Stomach (tissue), 8 donors: ENCODE measurements at regions not wholly inside any gene's neighbourhood (a gene's known extent, or its start where the extent isn't known, plus 50 kb on each side); places are given as distances from the start of the nearest gene placed in this dataset.

Experiments
- DNase-seq, 2 donors: peaks; one replicate each; pipeline versions ENCODE4 v3.0.0 to v3.0.0-alpha.2; 2013 to 2019
- H3K27ac ChIP-seq, 5 donors: fragments of 200-600 bp in 4 of 5; sonication (generic) in 4 of 5; one replicate each; pipeline ENCODE4 v1.5.1; 2013 to 2019; ENCODE audit warnings: mild to moderate bottlenecking in 1 of 5, moderate library complexity in 1 of 5
- H3K27me3 ChIP-seq, 3 donors: fragments of 200-600 bp; sonication (generic); one replicate each; pipeline ENCODE4 v1.5.1; 2017 to 2019; ENCODE audit warnings: mixed run types in 1 of 3
- H3K36me3 ChIP-seq, 4 donors: fragments of 200-600 bp; sonication (generic); 1 replicate in 3 of 4; 2 replicates in 1 of 4; pipeline ENCODE4 v1.5.1; 2016 to 2019
- H3K4me1 ChIP-seq, 4 donors: fragments of 200-600 bp; sonication (generic); one replicate each; pipeline ENCODE4 v1.5.1; 2016 to 2019
- H3K4me3 ChIP-seq, 4 donors: fragments of 200-600 bp; sonication (generic) in 3 of 4; one replicate each; pipeline ENCODE4 v1.5.1; 2016 to 2019; ENCODE audit warnings: mild to moderate bottlenecking in 1 of 4
- H3K9me3 ChIP-seq, 4 donors: fragments of 200-600 bp; sonication (generic); one replicate each; pipeline ENCODE4 v1.5.1; 2016 to 2019
- EP300 ChIP-seq: sonication (generic); formaldehyde crosslinking; IDR thresholded peaks from one replicate; pipeline ENCODE4 v1.6.1; 2017; ENCODE audit warnings: antibody characterized with exemption
- POLR2A ChIP-seq, 4 donors: fragments of 450-650 bp; IDR thresholded peaks; one replicate each; pipeline ENCODE4 v1.6.1; 2016; ENCODE audit warnings: antibody characterized with exemption in 4 of 4, control low read depth in 2 of 4, mild to moderate bottlenecking in 1 of 4, moderate library complexity in 1 of 4
- POLR2AphosphoS5 ChIP-seq, 3 donors: sonication (generic); formaldehyde crosslinking; IDR thresholded peaks; one replicate each; pipeline ENCODE4 v1.6.1; 2016; ENCODE audit warnings: antibody characterized with exemption in 3 of 3
- WGBS, 5 donors: extraction: QIAGEN DNeasy Blood & Tissue Kit in 3 of 5; methylation state at CpG; one replicate each; pipeline versions ENCODE4 v1.1.5 to v1.1.7; 2013 to 2018; 5-methylcytosine and 5-hydroxymethylcytosine counted together
- intact Hi-C: fragments of 100-400 bp; cut with DNase I; formaldehyde crosslinking; loops from one replicate; pipeline ENCODE4 v1.15.1; 2023; ENCODE audit warnings: low total_unique reads
- TF ChIP-seq, protein P1 (sequence below), 7 experiments: fragments of 450-650 bp in 4 of 7; fragments of 200-600 bp in 3 of 7; sonication (generic) in 3 of 7; IDR thresholded peaks; one replicate each; pipeline ENCODE4 v1.5.1; 2016 to 2019; ENCODE audit warnings: antibody characterized with exemption in 7 of 7, control low read depth in 2 of 7, mild to moderate bottlenecking in 1 of 7
- donor health status: healthy with polysubstance abuse.
- donor health status: Bipolar disorder and iron deficiency.
- donor health status: healthy.

- Histone ChIP-seq H3K27ac (no peak overlapping the region), H3K4me3 (no peak overlapping the region), H3K4me1 (no peaks in the 10 kb centered on the region), H3K27me3 (no peaks in the 10 kb centered on the region), H3K36me3 (no peaks in the 10 kb centered on the region), H3K9me3 (no peaks in the 10 kb centered on the region)
- TF ChIP-seq, protein P1, sequence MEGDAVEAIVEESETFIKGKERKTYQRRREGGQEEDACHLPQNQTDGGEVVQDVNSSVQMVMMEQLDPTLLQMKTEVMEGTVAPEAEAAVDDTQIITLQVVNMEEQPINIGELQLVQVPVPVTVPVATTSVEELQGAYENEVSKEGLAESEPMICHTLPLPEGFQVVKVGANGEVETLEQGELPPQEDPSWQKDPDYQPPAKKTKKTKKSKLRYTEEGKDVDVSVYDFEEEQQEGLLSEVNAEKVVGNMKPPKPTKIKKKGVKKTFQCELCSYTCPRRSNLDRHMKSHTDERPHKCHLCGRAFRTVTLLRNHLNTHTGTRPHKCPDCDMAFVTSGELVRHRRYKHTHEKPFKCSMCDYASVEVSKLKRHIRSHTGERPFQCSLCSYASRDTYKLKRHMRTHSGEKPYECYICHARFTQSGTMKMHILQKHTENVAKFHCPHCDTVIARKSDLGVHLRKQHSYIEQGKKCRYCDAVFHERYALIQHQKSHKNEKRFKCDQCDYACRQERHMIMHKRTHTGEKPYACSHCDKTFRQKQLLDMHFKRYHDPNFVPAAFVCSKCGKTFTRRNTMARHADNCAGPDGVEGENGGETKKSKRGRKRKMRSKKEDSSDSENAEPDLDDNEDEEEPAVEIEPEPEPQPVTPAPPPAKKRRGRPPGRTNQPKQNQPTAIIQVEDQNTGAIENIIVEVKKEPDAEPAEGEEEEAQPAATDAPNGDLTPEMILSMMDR (IDR thresholded peaks at IDR 0.05) = no peak
- TF ChIP-seq EP300 (no peak), POLR2AphosphoS5 (IDR thresholded peaks at IDR 0.05) (no peak), POLR2A (IDR thresholded peaks at IDR 0.05) (no peak)
- intact Hi-C loops = no loop called here
- DNase-seq = no peak
- WGBS, 5 donors = 68 to 77% (median 71%) methylated on average over 2 of the region's 2 CpGs
These were observed 480.7 kb upstream of the THBS1 start for GRCh38 chr15:39100106-39100660.

GRCh38 chr15:39102431-39102830 is 478.4 kb upstream of the THBS1 start:
- TF ChIP-seq POLR2AphosphoS5 (IDR thresholded peaks at IDR 0.05) (no peak), POLR2A (IDR thresholded peaks at IDR 0.05) (no peak)
- 85 to 93% (median 89%) methylated on average over 1 of the region's 1 CpG for WGBS, 5 donors
- no peak for DNase-seq
- no peaks in the 10 kb centered on the region for H3K27me3 ChIP-seq
- intact Hi-C loops = no loop called here
- no peaks in the 10 kb centered on the region for H3K36me3 ChIP-seq
- no peak overlapping the region for H3K4me3 ChIP-seq
- H3K9me3 ChIP-seq = no peaks in the 10 kb centered on the region
- H3K27ac ChIP-seq = no peak overlapping the region
- H3K4me1 ChIP-seq = no peaks in the 10 kb centered on the region

- H3K9me3 ChIP-seq = no peaks in the 10 kb centered on the region
- WGBS, 5 donors = 80 to 85% (median 82%) methylated on average over 5 of the region's 5 CpGs
- H3K4me1 ChIP-seq = no peaks in the 10 kb centered on the region
- H3K36me3 ChIP-seq = no peaks in the 10 kb centered on the region
- H3K4me3 ChIP-seq = no peak overlapping the region
- no peak for DNase-seq
- TF ChIP-seq POLR2A (IDR thresholded peaks at IDR 0.05) = no peak
- TF ChIP-seq EP300 = no peak
- TF ChIP-seq, protein P1 (IDR thresholded peaks at IDR 0.05) = no peak
- no peak for TF ChIP-seq POLR2AphosphoS5 (IDR thresholded peaks at IDR 0.05)
- intact Hi-C loops = no loop called here
- H3K27ac ChIP-seq = no peak overlapping the region
- H3K27me3 ChIP-seq = no peaks in the 10 kb centered on the region
These were observed 473.9 kb upstream of the THBS1 start for GRCh38 chr15:39106950-39107349.

DNA sequence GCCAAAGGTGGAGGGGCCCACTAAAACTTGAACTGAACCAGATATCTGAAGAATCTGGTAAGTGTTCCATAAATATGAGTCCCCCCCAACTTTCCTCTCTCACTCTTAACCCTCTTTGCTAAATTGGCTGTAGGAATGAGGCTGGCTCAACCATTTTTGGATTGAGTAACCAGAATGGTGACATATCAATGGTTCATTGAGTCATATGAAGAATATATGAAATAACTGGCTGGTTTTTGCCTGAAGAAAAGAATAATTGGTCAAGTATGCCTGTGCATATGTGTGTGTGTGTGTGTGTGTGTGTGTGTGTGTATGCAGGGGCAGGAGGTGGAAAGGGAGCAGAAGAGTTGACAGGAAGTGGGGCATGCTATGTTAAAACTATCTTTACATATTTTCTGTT is 472.9 kb upstream of the THBS1 start:
- H3K4me1 ChIP-seq = no peaks in the 10 kb centered on the region
- H3K9me3 ChIP-seq = no peaks in the 10 kb centered on the region
- H3K36me3 ChIP-seq = no peaks in the 10 kb centered on the region
- no peak for TF ChIP-seq POLR2AphosphoS5 (IDR thresholded peaks at IDR 0.05)
- TF ChIP-seq, protein P1 (IDR thresholded peaks at IDR 0.05) = no peak
- TF ChIP-seq EP300 = no peak
- TF ChIP-seq POLR2A (IDR thresholded peaks at IDR 0.05) = no peak
- H3K4me3 ChIP-seq = no peak overlapping the region
- intact Hi-C loops = no loop called here
- H3K27me3 ChIP-seq = no peaks in the 10 kb centered on the region
- H3K27ac ChIP-seq = no peak overlapping the region
- DNase-seq = no peak

- H3K36me3 ChIP-seq = no peaks in the 10 kb centered on the region
- H3K4me1 ChIP-seq = no peaks in the 10 kb centered on the region
- intact Hi-C loops = no loop called here
- no peak for DNase-seq
- TF ChIP-seq EP300 (no peak), POLR2A (IDR thresholded peaks at IDR 0.05) (no peak), POLR2AphosphoS5 (IDR thresholded peaks at IDR 0.05) (no peak)
- TF ChIP-seq, protein P1 (IDR thresholded peaks at IDR 0.05) = no peak
- H3K4me3 ChIP-seq = no peak overlapping the region
- no peaks in the 10 kb centered on the region for H3K27me3 ChIP-seq
- H3K27ac ChIP-seq = no peak overlapping the region
- H3K9me3 ChIP-seq = peaks cover 0 to 7% (median 2%) of the 10 kb centered on the region in 4 donors
These were observed 470.5 kb upstream of the THBS1 start for GRCh38 chr15:39110336-39110735.
